WI38 (cell line): ENCODE measurements at regions not wholly inside any gene's neighbourhood (a gene's known extent, or its start where the extent isn't known, plus 50 kb on each side); places are given as distances from the start of the nearest gene placed in this dataset.
"Not testable (repeated sequence)": the region's sequence is repeated elsewhere in the genome, so short reads cannot be mapped to it uniquely, and the experiment has no call there.

ENCODE experiments used
- H3K4me3 ChIP-seq: 2 replicates; pipeline ENCODE4 v1.5.1; 2011; ENCODE audit warnings: low read depth, mild to moderate bottlenecking, control low read depth, low read length
- TF ChIP-seq, protein P1 (sequence below): IDR thresholded peaks from 2 replicates; pipeline ENCODE4 v1.5.1; 2012; ENCODE audit warnings: low read depth, mild to moderate bottlenecking, control low read depth, low read length

GRCh38 chrX:45422216-45422925 lies 221.7 kb upstream of the DIPK2B start:
- TF ChIP-seq, protein P1, sequence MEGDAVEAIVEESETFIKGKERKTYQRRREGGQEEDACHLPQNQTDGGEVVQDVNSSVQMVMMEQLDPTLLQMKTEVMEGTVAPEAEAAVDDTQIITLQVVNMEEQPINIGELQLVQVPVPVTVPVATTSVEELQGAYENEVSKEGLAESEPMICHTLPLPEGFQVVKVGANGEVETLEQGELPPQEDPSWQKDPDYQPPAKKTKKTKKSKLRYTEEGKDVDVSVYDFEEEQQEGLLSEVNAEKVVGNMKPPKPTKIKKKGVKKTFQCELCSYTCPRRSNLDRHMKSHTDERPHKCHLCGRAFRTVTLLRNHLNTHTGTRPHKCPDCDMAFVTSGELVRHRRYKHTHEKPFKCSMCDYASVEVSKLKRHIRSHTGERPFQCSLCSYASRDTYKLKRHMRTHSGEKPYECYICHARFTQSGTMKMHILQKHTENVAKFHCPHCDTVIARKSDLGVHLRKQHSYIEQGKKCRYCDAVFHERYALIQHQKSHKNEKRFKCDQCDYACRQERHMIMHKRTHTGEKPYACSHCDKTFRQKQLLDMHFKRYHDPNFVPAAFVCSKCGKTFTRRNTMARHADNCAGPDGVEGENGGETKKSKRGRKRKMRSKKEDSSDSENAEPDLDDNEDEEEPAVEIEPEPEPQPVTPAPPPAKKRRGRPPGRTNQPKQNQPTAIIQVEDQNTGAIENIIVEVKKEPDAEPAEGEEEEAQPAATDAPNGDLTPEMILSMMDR: no peak
- H3K4me3 ChIP-seq: no peak overlapping the region

DNA sequence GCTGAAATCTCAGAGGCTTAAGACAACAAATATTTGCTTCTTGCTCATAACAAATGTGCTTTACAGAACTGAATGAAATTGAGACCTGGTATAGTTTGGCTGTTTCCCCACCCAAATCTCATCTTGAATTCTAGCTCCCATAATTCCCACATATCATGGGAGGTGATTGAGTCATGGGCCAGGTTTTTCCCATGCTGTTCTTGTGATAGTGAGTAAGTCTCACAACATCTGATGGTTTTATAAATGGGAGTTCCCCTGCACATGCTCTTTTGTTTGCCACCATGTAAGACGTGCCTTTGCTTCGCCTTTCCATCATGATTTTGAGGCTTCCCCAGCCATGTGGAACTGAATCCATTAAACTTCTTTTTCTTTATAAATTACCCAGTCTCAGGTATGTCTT lies 221.1 kb upstream of the DIPK2B start:
- TF ChIP-seq, protein P1: no peak
- H3K4me3 ChIP-seq: no peak overlapping the region

DNA sequence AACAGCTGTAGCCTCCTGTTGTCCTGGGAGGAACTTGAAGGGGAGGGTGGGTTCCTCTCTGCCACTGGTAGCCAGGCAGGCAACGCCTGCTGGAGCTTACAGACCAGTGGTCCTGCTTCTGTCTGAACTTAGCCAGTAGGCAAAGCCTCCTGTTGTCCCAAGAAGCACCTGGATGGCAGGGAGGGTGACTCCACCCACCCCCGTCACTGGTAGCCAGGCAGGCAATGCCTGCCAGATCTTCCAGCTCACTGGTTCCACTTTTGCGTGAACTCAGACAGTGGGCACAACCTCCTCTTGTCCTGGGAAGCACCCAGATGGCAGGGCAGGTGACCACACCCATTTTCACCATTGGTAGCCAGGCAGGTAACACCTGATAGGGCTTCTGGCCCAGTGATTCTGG lies 203.5 kb upstream of the DIPK2B start:
- H3K4me3 ChIP-seq: no peak overlapping the region
- TF ChIP-seq, protein P1: no peak

DNA sequence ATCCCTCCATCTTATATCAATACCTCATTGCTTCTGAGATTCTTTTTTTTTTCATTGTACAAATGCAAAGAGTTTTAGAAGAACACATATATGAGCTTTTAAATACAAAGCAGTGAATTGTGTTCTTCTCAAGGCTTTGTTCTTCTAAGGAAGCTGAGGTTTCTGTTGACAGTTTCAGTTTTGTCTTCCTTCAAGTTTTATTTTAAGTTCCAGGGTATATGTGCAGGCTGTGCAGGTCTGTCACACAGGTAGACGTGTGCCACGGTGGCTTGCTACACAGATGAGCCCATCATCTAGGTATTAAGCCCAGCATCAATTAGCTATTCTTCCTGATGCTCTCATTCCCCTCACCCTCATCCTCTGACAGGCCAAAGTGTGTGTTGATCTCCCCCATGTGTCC lies 201.2 kb upstream of the DIPK2B start:
- TF ChIP-seq, protein P1: no peak
- H3K4me3 ChIP-seq: no peak overlapping the region

DNA sequence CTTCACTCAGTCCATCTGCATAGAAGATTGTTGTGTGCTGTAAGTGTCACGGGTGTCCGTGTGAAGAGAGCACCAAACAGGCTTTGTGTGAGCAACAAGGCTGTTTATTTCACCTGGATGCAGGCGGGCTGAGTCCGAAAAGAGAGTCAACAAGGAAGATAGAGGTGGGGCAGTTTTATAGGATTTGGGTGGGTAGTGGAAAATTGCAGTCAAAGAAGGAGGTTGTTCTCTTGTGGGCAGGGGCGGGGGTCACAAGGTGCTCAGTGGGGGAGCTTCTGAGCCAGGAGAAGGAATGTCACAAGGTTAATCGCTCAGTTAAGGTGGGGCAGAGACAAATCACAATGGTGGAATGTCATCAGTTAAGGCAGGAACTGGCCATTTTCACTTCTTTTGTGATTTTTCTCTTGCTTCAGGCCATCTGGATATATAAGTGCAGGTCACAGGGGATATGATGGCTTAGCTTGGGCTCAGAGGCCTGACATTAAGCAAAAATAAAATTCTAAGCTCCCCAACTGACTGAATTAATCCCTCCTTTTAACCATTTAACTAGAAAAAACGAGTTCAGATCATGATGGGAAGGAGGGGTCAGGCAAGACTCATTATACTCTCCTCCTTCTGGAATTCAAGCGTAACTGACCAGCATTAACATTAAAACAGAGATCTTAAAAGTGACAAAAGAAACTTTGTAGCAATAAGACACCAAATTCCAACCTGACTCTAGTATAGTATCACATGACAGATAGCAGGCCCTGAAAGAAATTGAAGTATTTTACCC lies 200.5 kb upstream of the DIPK2B start:
- H3K4me3 ChIP-seq: not testable (repeated sequence)

GRCh38 chrX:45400027-45400779 lies 199.5 kb upstream of the DIPK2B start:
- H3K4me3 ChIP-seq: no peak overlapping the region

GRCh38 chrX:45385757-45386156 lies 185.1 kb upstream of the DIPK2B start:
- TF ChIP-seq, protein P1: no peak
- no peak overlapping the region for H3K4me3 ChIP-seq

More at GRCh38 chrX:45400027-45400779, 199.5 kb upstream of the DIPK2B start:
- TF ChIP-seq, protein P1: no peak
